OCI-LY7 (cell line): ENCODE measurements at regions not wholly inside any gene's neighbourhood (a gene's known extent, or its start where the extent isn't known, plus 50 kb on each side); places are given as distances from the start of the nearest gene placed in this dataset.

ENCODE experiments used
- BruUV-seq: library from RNA; stranded (reverse); fragments of 400-500 nt; replicated peaks from 2 replicates; lab custom pipeline; 2021; lab: Mats Ljungman, UMichigan
- CTCF ChIA-PET: fragments of 300-600 bp; sonication (Branson Sonifier 250); formaldehyde crosslinking; loops from one replicate; lab custom pipeline; 2022; ENCODE audit warnings: antibody characterized with exemption; ENCODE audit not compliant: unreplicated experiment; lab: Charles Lee
- POLR2A ChIA-PET: fragments of 300-600 bp; sonication (Branson Sonifier 250); formaldehyde crosslinking; loops from one replicate; lab custom pipeline; 2022; ENCODE audit warnings: antibody characterized with exemption; lab: Charles Lee
- DNase-seq: peaks from one replicate; pipeline ENCODE4 v3.0.0-alpha.2; 2015; ENCODE audit warnings: low spot score
- H2AFZ ChIP-seq: fragments of 200-600 bp; sonication (generic), shearing (Covaris generic); 2 replicates; pipeline ENCODE4 v1.6.1; 2014; ENCODE audit warnings: mild to moderate bottlenecking, antibody characterized with exemption, low read length, moderate library complexity
- H3K27ac ChIP-seq: fragments of 200-600 bp; sonication (generic); 2 replicates; pipeline ENCODE4 v1.5.1; 2014; ENCODE audit warnings: mixed run types, low read depth, mild to moderate bottlenecking, moderate library complexity, low read length, inconsistent platforms; ENCODE audit not compliant: poor library complexity, severe bottlenecking
- H3K36me3 ChIP-seq: fragments of 200-600 bp; sonication (generic); 2 replicates; pipeline ENCODE4 v1.6.1; 2014; ENCODE audit warnings: mild to moderate bottlenecking, antibody characterized with exemption, low read length, moderate library complexity, mixed read lengths; ENCODE audit not compliant: insufficient read depth
- H3K4me1 ChIP-seq: fragments of 200-600 bp; sonication (generic); 2 replicates; pipeline ENCODE4 v1.5.1; 2014; ENCODE audit warnings: mild to moderate bottlenecking, low read length; ENCODE audit not compliant: insufficient read depth, poor library complexity, severe bottlenecking
- H3K4me2 ChIP-seq: fragments of 200-600 bp; sonication (generic); 2 replicates; pipeline ENCODE4 v1.6.1; 2014; ENCODE audit warnings: mild to moderate bottlenecking, low read length
- H3K4me3 ChIP-seq: fragments of 200-600 bp; sonication (generic); 2 replicates; pipeline ENCODE4 v1.5.1; 2014; ENCODE audit warnings: mild to moderate bottlenecking, low read depth, low read length; ENCODE audit not compliant: poor library complexity, severe bottlenecking
- H3K79me2 ChIP-seq: fragments of 200-600 bp; sonication (generic); 2 replicates; pipeline ENCODE4 v1.6.1; 2016; ENCODE audit warnings: low read depth, mild to moderate bottlenecking, low read length, moderate library complexity, mixed read lengths; ENCODE audit not compliant: insufficient read depth
- H3K9me2 ChIP-seq: fragments of 200-600 bp; sonication (generic); 2 replicates; pipeline ENCODE4 v1.6.1; 2016; ENCODE audit warnings: mild to moderate bottlenecking, low read length, mixed read lengths; ENCODE audit not compliant: insufficient read depth
- H3K9me3 ChIP-seq: fragments of 200-600 bp; sonication (generic); 2 replicates; pipeline ENCODE4 v1.6.1; 2014; ENCODE audit warnings: mild to moderate bottlenecking, mixed run types, low read length, mixed read lengths
- H4K20me1 ChIP-seq: fragments of 200-600 bp; sonication (generic); 2 replicates; pipeline ENCODE4 v1.6.1; 2014; ENCODE audit warnings: mild to moderate bottlenecking, antibody characterized with exemption, low read length, moderate library complexity, mixed read lengths; ENCODE audit not compliant: insufficient read depth
- EZH2phosphoT487 ChIP-seq: fragments of 200-600 bp; sonication (generic); IDR thresholded peaks from 2 replicates; pipeline ENCODE4 v1.6.1; 2018; ENCODE audit warnings: low read depth, borderline replicate concordance, mild to moderate bottlenecking, mixed run types, antibody characterized with exemption, low read length, moderate library complexity, mixed read lengths
- intact Hi-C: fragments of 100-400 bp; cut with micrococcal nuclease; formaldehyde crosslinking; loops from one replicate; pipeline ENCODE4 v1.10.0; 2022; ENCODE audit not compliant: unreplicated experiment
- TF ChIP-seq, protein P1 (sequence below): fragments of 200-600 bp; sonication (generic); conservative IDR thresholded peaks from 2 replicates; pipeline ENCODE4 v1.5.1; 2014; ENCODE audit warnings: mild to moderate bottlenecking, antibody characterized with exemption, low read length, moderate library complexity, mixed read lengths

DNA sequence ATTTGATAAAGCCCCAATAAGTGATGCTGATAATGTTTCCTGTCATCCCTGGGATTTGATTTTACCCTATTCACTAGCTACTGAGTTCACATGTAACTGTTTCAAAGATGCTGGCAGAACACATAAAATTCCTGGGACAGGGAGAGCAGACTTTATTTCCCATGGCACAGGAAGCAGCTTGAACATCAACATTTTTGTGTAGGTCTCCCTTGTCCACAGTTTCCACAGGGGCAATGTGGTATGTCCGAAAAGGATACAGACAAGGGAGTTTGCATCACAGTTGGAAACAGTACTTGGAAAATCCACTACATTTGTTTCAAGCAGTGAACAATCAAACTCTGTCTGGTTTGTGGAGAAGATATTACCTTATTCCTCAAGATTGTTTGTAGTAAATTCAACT lies 129.2 kb upstream of the KLHL4 start:
- no peaks in the 10 kb centered on the region for H4K20me1 ChIP-seq
- no peak overlapping the region for H3K4me3 ChIP-seq
- intact Hi-C loops: no loop called here
- ChIA-PET CTCF (no interaction called here), POLR2A (no interaction called here)
- no peaks in the 10 kb centered on the region for H3K9me2 ChIP-seq
- no peak overlapping the region for H3K27ac ChIP-seq
- H3K4me1 ChIP-seq: no peaks in the 10 kb centered on the region
- no peaks in the 10 kb centered on the region for H3K36me3 ChIP-seq
- TF ChIP-seq, protein P1, sequence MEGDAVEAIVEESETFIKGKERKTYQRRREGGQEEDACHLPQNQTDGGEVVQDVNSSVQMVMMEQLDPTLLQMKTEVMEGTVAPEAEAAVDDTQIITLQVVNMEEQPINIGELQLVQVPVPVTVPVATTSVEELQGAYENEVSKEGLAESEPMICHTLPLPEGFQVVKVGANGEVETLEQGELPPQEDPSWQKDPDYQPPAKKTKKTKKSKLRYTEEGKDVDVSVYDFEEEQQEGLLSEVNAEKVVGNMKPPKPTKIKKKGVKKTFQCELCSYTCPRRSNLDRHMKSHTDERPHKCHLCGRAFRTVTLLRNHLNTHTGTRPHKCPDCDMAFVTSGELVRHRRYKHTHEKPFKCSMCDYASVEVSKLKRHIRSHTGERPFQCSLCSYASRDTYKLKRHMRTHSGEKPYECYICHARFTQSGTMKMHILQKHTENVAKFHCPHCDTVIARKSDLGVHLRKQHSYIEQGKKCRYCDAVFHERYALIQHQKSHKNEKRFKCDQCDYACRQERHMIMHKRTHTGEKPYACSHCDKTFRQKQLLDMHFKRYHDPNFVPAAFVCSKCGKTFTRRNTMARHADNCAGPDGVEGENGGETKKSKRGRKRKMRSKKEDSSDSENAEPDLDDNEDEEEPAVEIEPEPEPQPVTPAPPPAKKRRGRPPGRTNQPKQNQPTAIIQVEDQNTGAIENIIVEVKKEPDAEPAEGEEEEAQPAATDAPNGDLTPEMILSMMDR: no peak
- TF ChIP-seq EZH2phosphoT487: no peak
- no peak overlapping the region for H3K4me2 ChIP-seq
- no TSS peak for BruUV-seq
- no peak overlapping the region for H2AFZ ChIP-seq
- no peak for DNase-seq
- H3K9me3 ChIP-seq: no peaks in the 10 kb centered on the region
- no peaks in the 10 kb centered on the region for H3K79me2 ChIP-seq

DNA sequence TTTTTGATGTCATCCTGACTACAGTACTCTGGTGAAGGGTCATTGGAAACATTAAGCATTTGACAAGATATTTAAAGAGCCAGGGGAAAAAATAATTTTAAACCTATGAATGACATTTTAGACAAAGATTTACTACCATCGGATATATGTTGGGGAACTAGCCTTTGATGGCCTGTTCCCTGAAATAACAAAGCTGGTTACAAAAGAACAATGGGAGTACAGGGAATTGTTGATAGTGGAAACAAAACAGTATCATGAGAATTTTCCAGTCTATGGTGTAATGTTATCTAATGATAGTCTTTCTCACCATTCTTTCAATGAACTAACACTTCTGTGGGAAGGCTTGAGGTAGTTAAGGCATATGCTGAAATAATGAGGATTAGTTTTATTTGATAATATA lies 125.9 kb upstream of the KLHL4 start:
- no peak for DNase-seq
- no peaks in the 10 kb centered on the region for H3K36me3 ChIP-seq
- no peak for TF ChIP-seq EZH2phosphoT487
- TF ChIP-seq, protein P1: no peak
- H3K4me2 ChIP-seq: no peak overlapping the region
- H3K27ac ChIP-seq: no peak overlapping the region
- H2AFZ ChIP-seq: no peak overlapping the region
- no peaks in the 10 kb centered on the region for H3K9me2 ChIP-seq
- no peaks in the 10 kb centered on the region for H4K20me1 ChIP-seq
- H3K4me1 ChIP-seq: no peaks in the 10 kb centered on the region
- no peak overlapping the region for H3K4me3 ChIP-seq
- CTCF ChIA-PET: no interaction called here
- intact Hi-C loops: no loop called here
- no peaks in the 10 kb centered on the region for H3K9me3 ChIP-seq
- POLR2A ChIA-PET: no interaction called here
- no TSS peak for BruUV-seq
- H3K79me2 ChIP-seq: no peaks in the 10 kb centered on the region

DNA sequence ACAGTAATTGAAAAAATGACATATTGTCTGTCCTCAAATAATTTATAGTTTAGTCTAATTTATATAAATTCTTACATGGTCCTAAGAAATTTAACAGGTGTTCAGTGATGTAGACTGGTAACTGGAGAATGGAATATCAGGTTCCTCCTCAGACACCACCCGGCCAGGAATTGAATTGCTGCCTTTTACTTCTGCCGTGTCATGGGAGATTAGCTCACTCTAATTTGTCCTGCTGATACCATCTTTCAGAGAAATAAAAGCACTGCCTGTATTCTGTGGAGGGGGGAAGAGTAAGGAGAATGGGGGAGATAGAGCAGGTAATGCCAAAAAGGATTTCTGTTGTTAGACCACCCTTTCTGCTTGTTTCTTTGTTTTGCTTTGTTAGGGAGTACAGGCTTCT lies 125.2 kb upstream of the KLHL4 start:
- H3K36me3 ChIP-seq: no peaks in the 10 kb centered on the region
- no peak overlapping the region for H3K27ac ChIP-seq
- ChIA-PET POLR2A (no interaction called here), CTCF (no interaction called here)
- intact Hi-C loops: no loop called here
- H4K20me1 ChIP-seq: no peaks in the 10 kb centered on the region
- H3K9me3 ChIP-seq: no peaks in the 10 kb centered on the region
- no peaks in the 10 kb centered on the region for H3K4me1 ChIP-seq
- no peak overlapping the region for H3K4me3 ChIP-seq
- DNase-seq: no peak
- TF ChIP-seq, protein P1: no peak
- TF ChIP-seq EZH2phosphoT487: no peak
- no peak overlapping the region for H2AFZ ChIP-seq
- no peak overlapping the region for H3K4me2 ChIP-seq
- BruUV-seq: no TSS peak
- no peaks in the 10 kb centered on the region for H3K9me2 ChIP-seq
- H3K79me2 ChIP-seq: no peaks in the 10 kb centered on the region
